GM12801 (cell line): ENCODE measurements at regions not wholly inside any gene's neighbourhood (a gene's known extent, or its start where the extent isn't known, plus 50 kb on each side); places are given as distances from the start of the nearest gene placed in this dataset.
A peak's percentile ranks its signal among the peaks of the same experiment; 100 is the strongest.

Source experiments
- CTCF ChIP-seq: IDR thresholded peaks from one replicate; pipeline ENCODE4 v1.5.1; 2011; ENCODE audit warnings: control low read depth; ENCODE audit not compliant: insufficient read length; ENCODE audit errors: extremely low read depth

GRCh38 chr1:34597877-34598514, 156.9 kb upstream of the GJB5 start:
- TF ChIP-seq CTCF = peak; percentile 64

- TF ChIP-seq CTCF = no peak
Measured at GRCh38 chr1:34602907-34603306, 151.9 kb upstream of the GJB5 start.

- TF ChIP-seq CTCF = no peak
Measured at GRCh38 chr1:34603594-34603993, 151.3 kb upstream of the GJB5 start.

- no peak for TF ChIP-seq CTCF
Measured at GRCh38 chr1:34606504-34606903, 148.3 kb upstream of the GJB5 start.

- no peak for TF ChIP-seq CTCF
Measured at GRCh38 chr1:34610063-34610462, 144.8 kb upstream of the GJB5 start.

GRCh38 chr1:34611571-34611970, 143.3 kb upstream of the GJB5 start:
- no peak for TF ChIP-seq CTCF

- no peak for TF ChIP-seq CTCF
Measured at GRCh38 chr1:34612091-34612827, 142.6 kb upstream of the GJB5 start.
